Loucy (cell line): ENCODE measurements at regions not wholly inside any gene's neighbourhood (a gene's known extent, or its start where the extent isn't known, plus 50 kb on each side); places are given as distances from the start of the nearest gene placed in this dataset.

Source experiments
- CTCF ChIP-seq: fragments of 200-600 bp; sonication (generic); conservative IDR thresholded peaks from 2 replicates; pipeline ENCODE4 v1.5.1; 2014; ENCODE audit warnings: mild to moderate bottlenecking, antibody characterized with exemption, low read length
- EZH2phosphoT487 ChIP-seq: fragments of 200-600 bp; IDR thresholded peaks from 2 replicates; pipeline ENCODE4 v1.6.1; 2018; ENCODE audit warnings: antibody characterized with exemption, mild to moderate bottlenecking, moderate library complexity, borderline replicate concordance

GRCh38 chr4:58658701-58659100 lies 1548.5 kb upstream of the IGFBP7 start:
- no peak for TF ChIP-seq CTCF
- TF ChIP-seq EZH2phosphoT487: no peak
